K562 (cell line): ENCODE measurements at regions not wholly inside any gene's neighbourhood (a gene's known extent, or its start where the extent isn't known, plus 50 kb on each side); places are given as distances from the start of the nearest gene placed in this dataset.

Source experiments
- C11orf30 ChIP-seq: fragments of 450-650 bp; IDR thresholded peaks from 2 replicates; pipeline ENCODE4 v1.6.1; 2016; ENCODE audit warnings: low read depth, mild to moderate bottlenecking
- ETV6 ChIP-seq, 3 experiments: fragments of 150-350 bp in 1 of 3; sonication (generic) in 1 of 3; formaldehyde crosslinking in 1 of 3; IDR thresholded peaks; 2 replicates each; pipeline versions ENCODE4 v1.6.1 to v1.8.0; 2014 to 2022; ENCODE audit warnings: borderline replicate concordance in 2 of 3, low read depth in 2 of 3, antibody characterized with exemption in 1 of 3, low read length in 1 of 3, mild to moderate bottlenecking in 1 of 3, missing genetic modification reagents in 1 of 3
- FOXJ3 ChIP-seq: sonication (generic); formaldehyde crosslinking; IDR thresholded peaks from 2 replicates; pipeline ENCODE4 v1.4.0; 2020; ENCODE audit warnings: mild to moderate bottlenecking, missing genetic modification reagents
- GTF2A2 ChIP-seq: IDR thresholded peaks from 2 replicates; pipeline ENCODE4 v1.6.1; 2016; ENCODE audit warnings: mild to moderate bottlenecking, missing genetic modification characterization, missing compliant biosample characterization
- GTF2F1 ChIP-seq: IDR thresholded peaks from 2 replicates; pipeline ENCODE4 v1.6.1; 2011; ENCODE audit warnings: low read depth, low read length, improper control_type of control experiment
- HMGN3 ChIP-seq: IDR thresholded peaks from 2 replicates; pipeline ENCODE4 v1.6.1; 2011; ENCODE audit warnings: borderline replicate concordance, low read depth, mild to moderate bottlenecking, mixed read lengths, low read length; ENCODE audit not compliant: insufficient read length; ENCODE audit errors: extremely low read depth
- HOXB6 ChIP-seq: fragments of 250-450 bp; sonication (Bioruptor Pico); IDR thresholded peaks from 2 replicates; pipeline ENCODE4 v1.5.1; 2022; ENCODE audit warnings: mild to moderate bottlenecking, borderline replicate concordance
- PHTF2 ChIP-seq: fragments of 250-450 bp; sonication (Bioruptor Pico); IDR thresholded peaks from 2 replicates; pipeline ENCODE4 v1.5.0; 2021; ENCODE audit warnings: mild to moderate bottlenecking
- PTBP1 ChIP-seq: fragments of 200-400 bp; formaldehyde crosslinking; IDR thresholded peaks from 2 replicates; pipeline ENCODE4 v1.6.1; 2017; ENCODE audit warnings: low read depth, low read length
- SMAD1 ChIP-seq: fragments of 150-350 bp; IDR thresholded peaks from 2 replicates; pipeline ENCODE4 v1.6.1; 2014; ENCODE audit warnings: low read length, low read depth; ENCODE audit not compliant: partially characterized antibody
- THAP12 ChIP-seq: fragments of 250-450 bp; sonication (Bioruptor Pico); IDR thresholded peaks from 2 replicates; pipeline ENCODE4 v1.9.0; 2021; ENCODE audit warnings: mild to moderate bottlenecking, inconsistent platforms
- TSC22D4 ChIP-seq: fragments of 450-650 bp; IDR thresholded peaks from 2 replicates; pipeline ENCODE4 v1.6.1; 2016; ENCODE audit warnings: missing genetic modification characterization, missing biosample characterization, control low read depth
- USF2 ChIP-seq: sonication (generic); formaldehyde crosslinking; IDR thresholded peaks from 2 replicates; pipeline ENCODE4 v1.5.0; 2020; ENCODE audit warnings: missing genetic modification reagents
- XRCC5 ChIP-seq: fragments of 200-400 bp; formaldehyde crosslinking; IDR thresholded peaks from 2 replicates; pipeline ENCODE4 v1.6.1; 2017; ENCODE audit warnings: low read depth, mild to moderate bottlenecking, low read length
- ZNF197 ChIP-seq: fragments of 200-800 bp; sonication (Bioruptor generic); IDR thresholded peaks from 2 replicates; pipeline ENCODE4 v1.6.1; 2016; ENCODE audit warnings: low read depth, missing genetic modification characterization, missing compliant biosample characterization
- TF ChIP-seq, protein P1 (sequence below): sonication (generic); formaldehyde crosslinking; IDR thresholded peaks from 2 replicates; pipeline ENCODE4 v1.8.1; 2022; ENCODE audit warnings: missing genetic modification reagents
- TF ChIP-seq, protein P2 (sequence below), 2 experiments: fragments of 450-650 bp in 1 of 2; sonication (generic) in 1 of 2; formaldehyde crosslinking; conservative IDR thresholded peaks; 2 replicates each; pipeline versions ENCODE4 v1.4.0 to v1.8.1; 2020 to 2022; ENCODE audit warnings: mild to moderate bottlenecking in 1 of 2, missing genetic modification reagents in 1 of 2
- TF ChIP-seq, protein P3 (sequence below), 2 experiments: fragments of 200-800 bp in 1 of 2; sonication (Bioruptor generic) in 1 of 2; sonication (generic) in 1 of 2; formaldehyde crosslinking in 1 of 2; IDR thresholded peaks in 1 of 2; conservative IDR thresholded peaks in 1 of 2; 2 replicates each; pipeline versions ENCODE4 v1.5.0 to v1.6.1; 2016 to 2020; ENCODE audit warnings: missing compliant biosample characterization in 1 of 2, missing genetic modification characterization in 1 of 2, missing genetic modification reagents in 1 of 2

GRCh38 chr22:22752556-22753477 is 108.4 kb downstream of the GGTLC2 start (continued):
- TF ChIP-seq FOXJ3 (CRISPR knock-in tag) (no peak), HMGN3 (no peak), ZNF197 (no peak), THAP12 (CRISPR knock-in tag) (peak; percentile 75; the same call in 1 of the 2 replicates), GTF2F1 (0 out of 2 replicates have a peak, but pooled peaks have one; percentile 12), USF2 (peak; percentile 2; the same call in 1 of the 2 replicates), C11orf30 (peak; percentile 98), PHTF2 (peak; percentile 47; the same call in 1 of the 2 replicates), HOXB6 (CRISPR knock-in tag) (peak; percentile 79; the same call in 1 of the 2 replicates), SMAD1 (peak; percentile 6), GTF2A2 (tag) (no peak), TSC22D4 (tag) (0 out of 2 replicates have a peak, but pooled peaks have one; percentile 86), ETV6 (IDR thresholded peaks at IDR 0.05; ENCODE audit: borderline replicate concordance in 1 of 2, low read depth in 2 of 2, low read length in 1 of 2) (peak in 1 of 2 experiments; percentile 15; a peak in 1 of 4 replicates), ETV6 (CRISPR knock-in tag; IDR thresholded peaks at IDR 0.05; ENCODE audit: borderline replicate concordance) (no peak), XRCC5 (no peak), PTBP1 (no peak)
- TF ChIP-seq, protein P1, sequence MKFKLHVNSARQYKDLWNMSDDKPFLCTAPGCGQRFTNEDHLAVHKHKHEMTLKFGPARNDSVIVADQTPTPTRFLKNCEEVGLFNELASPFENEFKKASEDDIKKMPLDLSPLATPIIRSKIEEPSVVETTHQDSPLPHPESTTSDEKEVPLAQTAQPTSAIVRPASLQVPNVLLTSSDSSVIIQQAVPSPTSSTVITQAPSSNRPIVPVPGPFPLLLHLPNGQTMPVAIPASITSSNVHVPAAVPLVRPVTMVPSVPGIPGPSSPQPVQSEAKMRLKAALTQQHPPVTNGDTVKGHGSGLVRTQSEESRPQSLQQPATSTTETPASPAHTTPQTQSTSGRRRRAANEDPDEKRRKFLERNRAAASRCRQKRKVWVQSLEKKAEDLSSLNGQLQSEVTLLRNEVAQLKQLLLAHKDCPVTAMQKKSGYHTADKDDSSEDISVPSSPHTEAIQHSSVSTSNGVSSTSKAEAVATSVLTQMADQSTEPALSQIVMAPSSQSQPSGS (CRISPR knock-in tag) = no peak
- TF ChIP-seq, protein P2, sequence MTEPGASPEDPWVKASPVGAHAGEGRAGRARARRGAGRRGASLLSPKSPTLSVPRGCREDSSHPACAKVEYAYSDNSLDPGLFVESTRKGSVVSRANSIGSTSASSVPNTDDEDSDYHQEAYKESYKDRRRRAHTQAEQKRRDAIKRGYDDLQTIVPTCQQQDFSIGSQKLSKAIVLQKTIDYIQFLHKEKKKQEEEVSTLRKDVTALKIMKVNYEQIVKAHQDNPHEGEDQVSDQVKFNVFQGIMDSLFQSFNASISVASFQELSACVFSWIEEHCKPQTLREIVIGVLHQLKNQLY (CRISPR knock-in tag; conservative IDR thresholded peaks at IDR 0.05) = 0 out of 4 replicates have a peak, but pooled peaks of 1 of the 2 experiments have one; percentile 31
- TF ChIP-seq, protein P3, sequence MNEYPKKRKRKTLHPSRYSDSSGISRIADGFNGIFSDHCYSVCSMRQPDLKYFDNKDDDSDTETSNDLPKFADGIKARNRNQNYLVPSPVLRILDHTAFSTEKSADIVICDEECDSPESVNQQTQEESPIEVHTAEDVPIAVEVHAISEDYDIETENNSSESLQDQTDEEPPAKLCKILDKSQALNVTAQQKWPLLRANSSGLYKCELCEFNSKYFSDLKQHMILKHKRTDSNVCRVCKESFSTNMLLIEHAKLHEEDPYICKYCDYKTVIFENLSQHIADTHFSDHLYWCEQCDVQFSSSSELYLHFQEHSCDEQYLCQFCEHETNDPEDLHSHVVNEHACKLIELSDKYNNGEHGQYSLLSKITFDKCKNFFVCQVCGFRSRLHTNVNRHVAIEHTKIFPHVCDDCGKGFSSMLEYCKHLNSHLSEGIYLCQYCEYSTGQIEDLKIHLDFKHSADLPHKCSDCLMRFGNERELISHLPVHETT (CRISPR knock-in tag; conservative IDR thresholded peaks at IDR 0.05 in 1 of 2, IDR thresholded peaks at IDR 0.05 in 1 of 2) = peak in 1 of 2 experiments; percentile 71; a peak in 1 of 4 replicates
